HG03565 (cell line): ENCODE measurements at regions not wholly inside any gene's neighbourhood (a gene's known extent, or its start where the extent isn't known, plus 50 kb on each side); places are given as distances from the start of the nearest gene placed in this dataset.

ENCODE experiments used
- ATAC-seq: cut with Tn5 transposase; IDR thresholded peaks from one replicate; pipeline ENCODE4 v1.9.1; 2021; ENCODE audit warnings: mild to moderate bottlenecking, moderate library complexity; ENCODE audit not compliant: unreplicated experiment

DNA sequence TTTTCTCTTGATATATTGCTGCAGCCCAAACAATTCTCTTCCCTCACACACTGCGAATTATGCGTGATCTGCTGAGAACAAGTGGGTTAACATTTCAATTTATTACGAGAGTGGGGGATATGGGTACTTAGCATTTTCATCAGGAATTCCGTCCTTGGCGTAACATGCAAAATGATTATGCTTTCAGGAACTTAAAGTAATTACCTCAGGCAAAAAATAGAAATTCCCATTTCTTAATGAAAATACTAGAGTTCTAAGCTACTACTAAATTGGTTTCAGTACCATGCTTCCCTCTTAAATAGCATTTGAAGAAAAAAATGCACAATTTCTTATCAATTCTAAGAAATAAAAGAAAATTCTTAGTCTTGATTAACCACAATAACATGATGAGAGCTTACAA, 213.5 kb downstream of the GPAM start:
- no peak for ATAC-seq

DNA sequence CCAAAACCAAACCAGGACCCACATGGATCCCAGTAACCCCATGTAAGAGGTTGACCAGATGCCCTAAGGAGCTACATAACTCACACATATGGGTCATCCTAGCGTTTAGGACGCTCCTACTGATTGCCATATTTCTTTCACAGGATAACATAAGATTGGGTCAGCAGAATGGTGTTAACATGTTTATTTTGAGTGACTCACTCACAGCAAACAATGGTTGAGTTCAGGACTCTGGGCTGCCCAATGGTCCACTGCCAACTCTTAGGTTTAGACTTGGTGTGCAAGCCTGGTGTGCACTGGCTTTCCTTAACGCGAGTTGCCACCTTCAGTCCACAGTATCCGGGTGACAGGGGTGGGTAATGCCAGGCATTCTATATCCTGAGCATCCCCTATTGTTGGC, 211.5 kb downstream of the GPAM start:
- ATAC-seq, result no peak

DNA sequence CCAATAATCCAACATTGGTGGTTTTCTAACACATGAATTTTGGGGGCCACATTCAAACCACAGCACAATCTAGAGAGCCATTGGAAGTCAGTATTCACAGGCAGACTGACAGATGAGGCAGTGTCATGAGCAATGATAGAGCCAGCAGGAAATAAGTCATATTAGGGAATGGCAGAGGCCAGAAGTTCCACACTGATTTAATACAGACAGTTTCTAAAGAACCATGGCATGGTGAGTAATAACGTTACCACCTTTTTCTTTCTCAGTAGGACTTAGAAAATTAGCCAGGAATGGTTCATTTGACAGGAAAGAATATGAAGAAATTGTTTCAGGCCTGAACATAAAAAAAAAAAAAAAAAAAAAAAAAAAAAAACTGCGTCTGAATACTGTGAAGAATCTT, 210.3 kb downstream of the GPAM start:
- ATAC-seq, result no peak

DNA sequence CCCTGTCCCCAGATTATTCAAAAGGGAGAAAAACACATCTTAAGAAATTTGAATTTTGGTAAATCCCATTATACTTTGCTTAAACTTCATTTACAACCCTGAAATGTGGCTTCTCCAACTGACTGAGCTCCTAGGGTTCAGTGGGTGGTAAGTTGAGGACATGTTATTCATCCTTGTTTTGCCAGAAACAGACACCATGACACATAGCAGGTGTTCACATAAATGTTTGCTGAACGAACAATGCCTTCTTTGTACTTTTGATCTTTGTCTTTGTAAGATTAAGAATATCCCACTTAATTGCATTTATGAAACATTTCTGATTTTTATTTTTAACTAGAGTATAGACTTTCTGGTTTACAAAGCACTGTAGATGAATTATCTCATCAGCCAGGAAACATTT, 209.7 kb downstream of the GPAM start:
- ATAC-seq, result no peak

DNA sequence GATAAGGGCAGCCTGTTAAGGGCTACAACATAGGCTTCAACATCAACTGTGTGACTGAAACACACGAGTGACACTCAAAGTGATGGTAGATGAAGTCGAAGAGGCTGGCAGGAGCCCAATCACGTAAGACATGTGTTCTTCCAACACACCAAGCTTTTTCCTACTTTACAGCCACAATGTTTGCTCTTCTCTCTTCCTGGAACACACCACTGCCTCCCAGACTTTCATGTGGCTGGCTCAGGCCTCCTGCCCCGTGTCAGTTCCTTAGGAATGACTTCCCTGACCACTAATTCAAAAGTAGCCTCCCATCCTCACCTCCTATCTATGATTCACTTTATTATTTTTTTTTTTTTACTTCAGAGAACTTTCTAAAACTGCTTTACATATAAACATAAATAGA, 209.2 kb downstream of the GPAM start:
- ATAC-seq, result no peak

DNA sequence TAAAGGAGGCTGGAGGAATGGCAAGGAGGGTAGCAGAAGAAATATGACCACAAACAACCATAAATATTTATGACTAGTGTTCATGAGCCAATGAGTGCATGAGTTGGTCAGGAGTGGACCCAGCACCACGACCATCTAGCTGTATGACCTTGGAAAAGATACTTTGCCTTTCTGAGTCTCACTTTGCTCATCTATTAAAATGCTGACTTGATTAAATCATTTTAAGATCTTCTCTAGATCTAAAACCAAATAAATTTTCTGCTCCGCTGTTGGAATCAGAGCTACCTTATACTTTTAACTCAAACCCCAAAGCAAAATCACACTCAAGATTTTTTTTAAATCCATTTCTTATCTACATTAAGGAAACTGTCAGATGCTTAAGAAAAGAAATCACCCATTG, 207.0 kb downstream of the GPAM start:
- no peak for ATAC-seq

DNA sequence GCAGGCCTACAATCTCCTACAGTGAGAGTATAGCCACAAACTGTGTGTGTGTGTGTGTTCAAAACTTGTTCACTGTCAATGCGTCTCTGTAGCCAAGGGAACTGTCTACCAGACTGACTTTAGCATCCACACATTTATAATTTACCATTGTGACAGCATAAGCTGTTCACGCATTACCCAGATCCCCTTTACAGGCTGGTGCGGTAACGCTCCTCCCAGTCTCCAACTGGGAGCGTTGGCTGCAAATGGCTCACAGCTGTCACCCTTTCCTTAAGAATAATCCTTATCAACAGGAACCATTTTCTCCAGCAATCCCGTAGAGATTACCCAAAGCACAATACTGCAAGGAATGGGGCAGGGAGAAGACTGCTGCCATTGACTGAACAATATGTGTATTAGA, 199.5 kb downstream of the GPAM start:
- no peak for ATAC-seq

DNA sequence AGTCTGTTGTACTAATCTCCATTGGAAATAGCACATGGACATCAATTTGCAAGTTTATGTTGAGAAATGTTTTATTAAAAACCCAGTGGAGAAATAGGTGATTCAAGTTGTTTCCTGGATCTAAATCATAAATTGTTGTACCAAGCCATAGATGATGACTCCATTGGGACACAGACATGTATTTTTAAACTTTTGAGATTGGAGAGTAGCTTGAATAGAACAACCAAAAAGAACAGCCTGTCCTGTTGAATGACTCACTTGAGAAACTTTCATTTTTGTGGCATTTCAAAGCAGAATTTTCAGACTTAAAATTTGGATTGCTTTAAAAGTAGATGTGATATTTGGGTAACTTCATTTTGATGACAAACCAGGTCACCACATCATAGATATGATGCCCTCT, 197.5 kb downstream of the GPAM start:
- no peak for ATAC-seq

DNA sequence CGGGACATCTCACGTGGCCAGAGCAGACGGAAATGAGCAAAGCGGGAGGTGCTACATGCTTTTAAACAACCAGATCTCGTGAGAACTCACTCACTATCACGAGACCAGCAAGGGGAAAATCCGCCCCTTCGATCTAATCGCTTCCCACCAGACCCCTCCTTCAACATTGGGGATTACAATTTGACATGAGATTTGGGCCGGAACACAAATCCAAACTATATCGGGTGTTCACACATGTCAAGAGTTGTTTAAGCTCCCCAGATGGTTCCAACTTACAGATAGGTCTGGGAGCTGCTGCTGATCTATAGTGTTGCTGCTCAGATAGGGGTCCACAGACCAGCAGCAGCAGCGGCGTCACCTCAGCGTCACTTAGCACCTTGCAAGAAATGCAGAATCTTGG, 194.9 kb downstream of the GPAM start:
- no peak for ATAC-seq

DNA sequence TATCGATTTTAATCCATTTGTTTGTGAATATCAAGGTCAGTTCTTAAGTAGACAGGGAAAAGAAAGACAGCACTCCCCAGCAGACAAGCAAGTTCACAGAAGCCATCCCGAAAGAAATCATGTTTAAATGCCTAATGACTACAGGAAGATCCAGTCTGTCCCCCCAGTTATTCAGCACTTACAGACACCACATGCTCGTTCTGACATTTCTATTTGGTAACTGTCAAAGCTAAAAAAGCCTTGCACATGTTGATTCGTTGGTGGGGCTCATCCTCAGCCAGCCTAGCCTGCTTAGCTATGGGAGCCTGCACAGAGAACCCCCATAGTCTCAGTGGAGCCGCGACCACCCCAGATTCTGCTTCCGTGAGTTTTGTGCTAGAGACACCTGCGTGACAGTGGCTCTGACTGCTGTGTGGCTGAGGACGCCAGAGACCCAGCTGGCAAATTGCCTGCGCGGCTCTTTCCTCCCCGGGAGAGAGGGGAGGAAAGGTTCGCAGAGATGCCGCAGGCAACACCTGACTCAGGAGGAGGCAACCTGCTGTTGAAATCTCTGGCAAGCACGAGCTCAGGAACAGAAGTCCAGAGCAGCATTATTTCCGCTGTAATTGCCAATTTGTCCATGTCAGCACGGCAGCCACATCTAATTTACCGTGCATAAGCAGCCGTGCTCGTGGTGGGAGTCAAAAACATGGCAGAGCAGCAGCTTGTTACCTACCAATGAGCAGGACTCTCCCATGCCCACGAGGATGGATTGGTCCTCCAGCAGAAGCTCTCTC, 194.2 kb downstream of the GPAM start:
- ATAC-seq, result no peak

DNA sequence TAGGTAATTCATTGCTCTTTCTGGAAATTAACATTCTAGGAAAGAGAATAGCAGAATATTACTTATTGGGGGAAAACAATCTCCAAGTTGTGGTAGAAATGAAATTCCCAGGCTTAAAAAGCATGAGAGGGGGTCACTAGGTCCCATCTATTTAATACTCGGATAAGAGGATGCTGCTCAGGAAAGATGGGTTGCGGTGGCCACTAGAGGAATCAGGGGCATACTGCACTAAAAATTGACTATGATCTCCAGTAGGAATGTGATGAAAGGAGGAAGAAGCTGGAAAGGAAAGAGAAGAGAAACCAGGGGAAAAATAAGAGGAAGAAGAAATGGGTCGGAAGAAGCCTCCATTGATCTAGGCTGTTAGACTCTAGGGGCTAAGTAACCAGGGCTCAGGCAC, 192.8 kb downstream of the GPAM start:
- ATAC-seq, result no peak

DNA sequence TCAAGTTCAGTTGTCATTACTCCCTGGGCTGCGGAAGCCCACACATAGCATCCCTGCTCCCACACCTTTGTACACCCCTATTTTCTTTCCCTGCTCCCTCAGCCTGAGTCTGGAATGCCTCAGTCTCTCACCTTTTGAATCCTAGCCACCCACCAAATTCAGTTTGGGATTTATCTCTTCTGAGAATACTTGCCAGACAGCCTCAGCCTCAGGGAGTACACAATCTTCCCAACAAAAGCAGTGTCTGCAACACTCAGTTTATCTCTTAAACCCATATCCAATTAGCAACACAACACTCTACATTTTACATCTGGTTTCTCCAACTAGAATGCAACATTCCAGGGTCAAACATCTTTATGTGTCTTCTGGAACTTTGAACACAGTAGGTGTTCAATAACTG, 190.2 kb downstream of the GPAM start:
- ATAC-seq, result no peak

DNA sequence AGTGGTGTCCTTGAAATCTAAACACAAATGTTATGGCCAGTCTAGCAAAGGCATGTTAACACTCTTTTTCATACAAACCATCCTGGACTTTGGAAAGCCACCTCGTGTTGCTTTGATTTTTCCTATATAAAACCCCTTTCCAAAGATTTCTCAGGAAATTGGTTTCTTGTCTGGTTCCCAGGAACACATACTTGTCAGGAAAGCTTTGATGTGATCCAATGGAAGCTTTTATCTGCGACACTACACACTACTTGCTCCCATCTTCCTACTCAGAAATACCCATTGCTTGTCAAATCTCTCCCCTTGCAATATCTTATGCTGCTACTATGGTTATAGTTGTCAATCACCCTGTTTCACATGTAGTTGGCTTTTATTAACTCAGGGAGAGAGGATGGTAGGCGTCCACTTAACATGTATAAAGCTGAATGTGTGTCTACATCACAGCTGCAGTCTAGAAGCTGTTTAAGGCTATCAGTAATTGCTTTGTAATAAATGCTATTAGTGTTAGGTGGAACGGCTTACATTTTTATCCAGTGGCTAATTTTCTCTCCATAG, 189.6 kb downstream of the GPAM start:
- no peak for ATAC-seq

DNA sequence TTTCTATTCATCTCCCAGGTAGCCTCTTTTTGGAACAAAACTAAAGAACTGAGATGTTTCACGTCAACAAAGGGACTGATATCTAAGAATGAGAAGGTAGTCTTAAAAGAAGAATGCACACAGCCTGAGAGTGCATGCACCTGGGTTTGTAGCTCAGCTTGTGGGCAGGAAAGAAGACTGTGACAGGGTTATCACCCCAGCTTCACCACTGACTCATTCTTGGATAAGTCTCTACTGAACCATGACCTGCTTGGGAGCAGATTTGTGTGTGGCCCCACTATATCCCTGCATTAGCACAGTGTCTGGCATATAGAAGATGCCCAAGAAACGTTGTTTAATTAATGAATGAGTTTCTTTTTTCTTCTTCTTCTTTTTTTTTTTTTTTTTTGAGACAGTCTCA, 187.5 kb downstream of the GPAM start:
- ATAC-seq, result peak; percentile 98

DNA sequence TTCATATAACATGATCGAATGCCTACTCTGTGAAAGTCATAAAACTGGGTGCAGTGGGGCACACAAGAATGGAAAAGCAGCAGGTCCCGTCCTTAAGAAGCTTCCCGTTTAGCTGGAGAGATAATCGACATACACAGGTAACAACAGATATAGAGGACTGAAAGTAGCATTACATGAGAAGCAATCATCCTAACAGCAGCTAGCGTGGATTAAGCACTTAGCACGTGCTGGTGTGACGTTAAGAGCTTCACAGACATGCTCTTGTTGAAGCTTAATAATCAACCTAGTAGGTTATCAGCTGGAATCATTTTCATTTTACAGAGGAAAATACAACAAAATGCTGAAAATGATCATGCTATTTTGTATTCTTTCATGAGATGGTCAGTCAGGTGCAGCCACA, 184.8 kb downstream of the GPAM start:
- ATAC-seq, result no peak

DNA sequence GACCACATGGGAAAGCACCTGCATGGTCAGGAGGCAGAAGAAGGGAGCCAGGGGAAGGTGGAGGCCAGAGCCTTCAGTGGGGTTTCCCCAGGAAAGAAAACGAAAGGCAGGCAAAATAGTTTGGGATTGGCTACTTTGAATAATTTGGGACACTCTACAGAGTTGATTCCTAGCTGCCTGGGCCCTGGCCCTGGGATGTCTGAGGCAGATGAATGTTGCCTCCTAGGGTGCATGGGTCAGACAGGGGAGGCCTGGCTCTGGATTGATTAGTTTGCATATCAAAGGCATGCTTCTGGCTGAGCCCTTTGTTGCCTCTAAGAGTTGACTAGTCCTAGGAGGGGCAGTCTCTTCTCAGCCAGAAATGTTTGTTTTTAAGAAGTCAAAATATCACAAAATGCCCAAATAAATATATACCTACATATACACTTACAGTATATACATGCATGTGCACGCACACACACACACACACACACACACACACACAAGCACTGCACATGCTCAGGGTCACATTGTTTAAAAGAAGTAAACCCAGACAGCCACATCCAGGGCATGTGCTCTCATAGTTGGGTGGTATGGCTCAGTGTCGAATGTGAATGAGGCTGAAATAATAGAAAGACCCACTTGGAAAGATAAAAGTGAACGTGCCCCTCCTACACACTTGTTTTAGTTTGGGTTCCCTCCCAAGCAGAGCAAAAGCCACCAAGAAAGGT, 184.2 kb downstream of the GPAM start:
- ATAC-seq, result no peak

DNA sequence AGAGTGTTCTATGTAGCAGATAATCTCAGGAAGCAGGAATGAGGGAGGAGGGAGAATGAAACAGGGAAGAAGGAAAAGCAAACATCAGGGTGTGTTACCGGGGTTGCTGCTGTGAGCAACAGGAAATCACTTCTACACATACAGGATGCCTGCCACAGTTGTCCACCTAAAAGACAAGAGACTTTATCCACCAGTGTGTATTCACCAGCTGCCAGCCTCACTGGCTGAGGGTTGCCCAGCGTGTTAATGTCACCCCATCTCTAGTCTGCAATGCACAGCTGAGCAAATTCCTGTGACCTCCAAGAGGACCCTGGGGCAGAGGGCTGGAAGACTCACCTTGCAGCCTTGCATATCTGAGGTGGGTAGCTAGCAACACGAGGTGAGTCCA, 183.7 kb downstream of the GPAM start:
- ATAC-seq, result no peak

DNA sequence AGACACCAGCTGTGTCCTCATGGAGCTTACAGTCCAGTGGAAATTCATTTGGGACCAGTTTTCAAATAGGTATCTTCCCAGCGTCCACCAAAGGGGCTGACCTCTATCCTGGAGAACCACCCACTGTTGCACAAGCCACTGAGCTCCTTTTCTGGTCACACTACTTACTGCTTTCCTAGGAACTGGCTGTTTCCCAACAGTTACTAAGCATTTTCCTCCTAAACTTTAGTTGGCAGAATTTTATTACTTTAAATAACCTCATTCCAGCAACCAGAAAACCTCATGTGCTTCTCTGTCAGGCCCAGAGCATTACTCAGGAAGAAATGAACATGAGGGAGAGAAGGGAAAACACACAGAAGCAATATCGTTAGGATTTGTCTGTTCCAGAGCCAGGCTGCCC, 183.1 kb downstream of the GPAM start:
- ATAC-seq, result no peak

DNA sequence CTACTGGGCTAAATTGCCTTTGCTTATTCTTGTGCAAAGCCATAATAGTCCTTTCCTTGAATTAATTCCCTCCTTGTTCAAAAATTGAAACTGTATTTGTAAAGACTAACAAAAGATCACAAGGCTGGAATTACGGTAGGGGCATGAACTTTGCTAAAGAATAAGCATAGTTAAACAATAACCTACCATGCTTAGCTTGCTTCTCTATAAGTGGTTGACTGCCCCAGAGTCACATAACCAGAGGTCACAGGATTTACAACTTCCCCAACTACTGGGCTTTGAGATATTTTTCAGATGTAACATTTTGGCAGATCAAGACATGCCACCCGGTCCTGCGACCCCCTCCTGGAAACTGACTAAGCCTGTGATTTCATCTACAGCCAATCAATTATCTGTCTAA, 181.4 kb downstream of the GPAM start:
- no peak for ATAC-seq

DNA sequence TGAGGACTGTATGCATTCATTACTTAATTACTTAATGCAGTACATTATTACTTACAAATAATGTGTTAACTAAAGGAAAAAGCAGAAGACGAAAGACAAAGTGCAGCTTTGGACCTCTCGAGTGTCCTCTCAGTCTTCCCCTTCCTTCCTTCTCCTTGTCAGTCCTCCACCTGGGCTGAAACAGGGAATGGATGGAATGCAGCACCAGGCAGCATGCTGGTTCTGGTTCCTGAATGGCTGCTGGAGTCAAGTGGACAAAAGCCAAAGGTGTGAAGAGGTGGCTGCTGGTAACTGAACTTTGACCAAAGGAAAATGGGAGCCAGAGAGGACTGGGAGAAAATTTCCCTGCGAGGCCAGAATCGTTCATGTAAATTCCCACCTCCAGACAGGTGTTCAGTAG, 179.5 kb downstream of the GPAM start:
- no peak for ATAC-seq

DNA sequence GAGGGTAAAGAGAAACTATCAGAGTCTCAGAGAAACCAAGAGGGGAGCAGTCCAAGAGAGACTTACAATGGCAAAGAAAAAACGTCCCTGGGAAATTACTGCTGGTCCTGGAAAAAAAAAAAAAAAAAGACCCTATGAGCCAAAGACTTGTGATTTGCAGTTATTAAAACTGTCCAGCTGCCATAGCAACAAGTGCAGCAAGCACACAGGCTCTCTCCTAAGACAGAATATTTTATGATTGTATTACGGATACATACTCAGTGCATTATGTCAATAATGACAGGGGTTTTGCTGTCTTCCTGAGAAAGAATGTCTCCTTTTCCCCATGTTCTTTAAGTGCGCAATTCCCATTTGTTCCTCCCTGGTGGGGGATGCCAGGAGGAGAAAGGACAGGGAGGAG, 178.5 kb downstream of the GPAM start:
- ATAC-seq, result no peak

DNA sequence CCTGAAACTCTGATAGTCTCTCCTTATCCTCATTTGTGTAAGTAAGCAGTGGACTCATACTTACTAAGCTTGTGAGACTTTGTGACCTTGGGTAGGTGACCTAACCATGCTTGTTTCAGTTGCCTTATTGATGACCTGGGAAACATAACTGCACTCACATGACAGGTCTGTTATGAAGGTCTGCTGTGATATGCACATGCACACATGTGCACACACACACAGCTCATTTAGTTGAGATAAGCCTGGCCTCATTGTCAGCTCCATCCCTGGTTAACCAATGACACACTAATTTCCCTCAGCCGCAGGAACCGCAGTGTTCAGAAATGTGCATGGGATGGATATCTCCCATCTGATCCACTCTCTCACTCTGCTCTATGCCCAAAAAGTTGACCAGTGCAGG, 177.2 kb downstream of the GPAM start:
- no peak for ATAC-seq

DNA sequence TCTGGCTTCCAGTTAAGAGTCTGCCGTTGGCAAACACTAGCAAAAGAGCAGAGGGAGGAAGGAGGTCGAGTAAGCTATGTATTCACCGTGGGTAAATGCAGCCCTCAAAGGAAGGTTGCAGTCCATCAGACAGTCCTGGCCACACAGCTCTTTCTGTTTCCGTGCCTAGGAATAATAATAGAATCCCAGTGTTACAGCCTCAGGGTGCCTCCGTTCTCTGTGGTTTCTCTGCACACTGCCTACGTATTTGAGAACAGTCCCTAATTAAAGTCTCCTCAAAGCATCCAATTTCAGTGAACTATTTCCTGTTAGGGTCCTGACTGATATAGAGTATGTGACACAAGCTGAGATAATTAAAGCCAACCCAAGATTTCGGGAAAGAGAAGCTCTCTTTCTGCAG, 176.7 kb downstream of the GPAM start:
- ATAC-seq, result no peak
